ENCODE measurements at regions not wholly inside any gene's neighbourhood (a gene's known extent, or its start where the extent isn't known, plus 50 kb on each side); places are given as distances from the start of the nearest gene placed in this dataset.
"Not testable (repeated sequence)": the region's sequence is repeated elsewhere in the genome, so short reads cannot be mapped to it uniquely, and the experiment has no call there.

DNA sequence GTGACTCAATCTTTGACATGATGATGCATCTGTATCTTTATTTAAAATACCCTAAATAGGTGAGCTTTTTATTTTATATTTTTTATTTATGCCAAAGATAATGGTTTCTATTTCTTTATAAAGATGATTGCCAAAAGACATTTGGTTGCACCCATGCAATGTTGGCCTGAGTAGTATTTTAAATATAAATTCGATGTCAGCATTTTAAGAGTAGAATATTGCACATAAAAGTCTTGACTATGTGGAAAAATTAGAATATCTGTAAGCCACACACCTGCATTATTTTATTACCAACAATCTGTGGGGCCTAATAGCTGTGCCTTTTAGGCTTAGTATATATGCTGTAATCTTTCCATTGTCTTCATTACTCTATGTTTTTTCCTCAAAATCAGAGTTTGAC, 91.4 kb downstream of the CPXCR1 start:
- 0% methylated on average over 1 of the region's 1 CpG for WGBS (ENCODE audit: low lambda C conversion rate)
- ChIA-PET POLR2A (no interaction called here), CTCF (no interaction called here)
- Histone ChIP-seq H3K27me3 (ENCODE audit: insufficient read depth) (no peaks in the 10 kb centered on the region), H2AFZ (ENCODE audit: low read depth) (no peak overlapping the region), H3K4me2 (no peak overlapping the region), H3K36me3 (replicated peaks in 1 of 2; ENCODE audit: control insufficient read depth in 1 of 2, insufficient read depth in 2 of 2, low read length in 1 of 2) (no peaks in the 10 kb centered on the region), H3K9me3 (no peaks in the 10 kb centered on the region), H3K27ac (ENCODE audit: low read depth in 2 of 2, low read length in 1 of 2) (no peak overlapping the region), H4K20me1 (ENCODE audit: insufficient read depth) (no peaks in the 10 kb centered on the region), H3K9ac (no peak overlapping the region), H3K9me2 (no peaks in the 10 kb centered on the region), H3K4me1 (ENCODE audit: control insufficient read depth in 1 of 2, insufficient read depth in 2 of 2, low read depth in 1 of 2, low read length in 1 of 2) (no peaks in the 10 kb centered on the region), H3K79me2 (ENCODE audit: insufficient read depth) (no peaks in the 10 kb centered on the region), H3F3A (replicated peaks; ENCODE audit: insufficient read depth) (no peaks in the 10 kb centered on the region), H3K4me3 (ENCODE audit: low read depth in 2 of 2, low read length in 1 of 2) (no peak overlapping the region)
- DNase-seq = no peak
- TF ChIP-seq, protein P1, sequence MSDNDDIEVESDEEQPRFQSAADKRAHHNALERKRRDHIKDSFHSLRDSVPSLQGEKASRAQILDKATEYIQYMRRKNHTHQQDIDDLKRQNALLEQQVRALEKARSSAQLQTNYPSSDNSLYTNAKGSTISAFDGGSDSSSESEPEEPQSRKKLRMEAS (IDR thresholded peaks at IDR 0.05; ENCODE audit: low read depth) = no peak
- TF ChIP-seq MEF2A (IDR thresholded peaks at IDR 0.05; ENCODE audit: borderline replicate concordance, low read depth) = no peak
- no peak for TF ChIP-seq ELF1 (IDR thresholded peaks at IDR 0.05)
- TF ChIP-seq FOSL2 (IDR thresholded peaks at IDR 0.05; ENCODE audit: borderline replicate concordance, low read depth) = no peak
- no peak for TF ChIP-seq SMC3 (IDR thresholded peaks at IDR 0.05; ENCODE audit: low read depth, low read length)
- no peak for TF ChIP-seq GABPA (IDR thresholded peaks at IDR 0.05; ENCODE audit: low read depth)
- TF ChIP-seq, protein P2, sequence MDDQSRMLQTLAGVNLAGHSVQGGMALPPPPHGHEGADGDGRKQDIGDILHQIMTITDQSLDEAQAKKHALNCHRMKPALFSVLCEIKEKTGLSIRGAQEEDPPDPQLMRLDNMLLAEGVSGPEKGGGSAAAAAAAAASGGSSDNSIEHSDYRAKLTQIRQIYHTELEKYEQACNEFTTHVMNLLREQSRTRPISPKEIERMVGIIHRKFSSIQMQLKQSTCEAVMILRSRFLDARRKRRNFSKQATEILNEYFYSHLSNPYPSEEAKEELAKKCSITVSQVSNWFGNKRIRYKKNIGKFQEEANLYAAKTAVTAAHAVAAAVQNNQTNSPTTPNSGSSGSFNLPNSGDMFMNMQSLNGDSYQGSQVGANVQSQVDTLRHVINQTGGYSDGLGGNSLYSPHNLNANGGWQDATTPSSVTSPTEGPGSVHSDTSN (IDR thresholded peaks at IDR 0.05) = no peak
- TF ChIP-seq RFX5 (IDR thresholded peaks at IDR 0.05; ENCODE audit: low read length) = no peak
- TF ChIP-seq RCOR1 (IDR thresholded peaks at IDR 0.05; ENCODE audit: low read length) = no peak
- TF ChIP-seq JUND (IDR thresholded peaks at IDR 0.05) = no peak
- no peak for TF ChIP-seq TCF12 (IDR thresholded peaks at IDR 0.05)
- TF ChIP-seq, protein P3, sequence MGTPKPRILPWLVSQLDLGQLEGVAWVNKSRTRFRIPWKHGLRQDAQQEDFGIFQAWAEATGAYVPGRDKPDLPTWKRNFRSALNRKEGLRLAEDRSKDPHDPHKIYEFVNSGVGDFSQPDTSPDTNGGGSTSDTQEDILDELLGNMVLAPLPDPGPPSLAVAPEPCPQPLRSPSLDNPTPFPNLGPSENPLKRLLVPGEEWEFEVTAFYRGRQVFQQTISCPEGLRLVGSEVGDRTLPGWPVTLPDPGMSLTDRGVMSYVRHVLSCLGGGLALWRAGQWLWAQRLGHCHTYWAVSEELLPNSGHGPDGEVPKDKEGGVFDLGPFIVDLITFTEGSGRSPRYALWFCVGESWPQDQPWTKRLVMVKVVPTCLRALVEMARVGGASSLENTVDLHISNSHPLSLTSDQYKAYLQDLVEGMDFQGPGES (IDR thresholded peaks at IDR 0.05; ENCODE audit: low read depth, low read length) = no peak
- TF ChIP-seq RAD21 (IDR thresholded peaks at IDR 0.05; ENCODE audit: low read length) = no peak
- TF ChIP-seq RXRA (IDR thresholded peaks at IDR 0.05; ENCODE audit: borderline replicate concordance, low read depth) = no peak
- no peak for TF ChIP-seq EP300 (IDR thresholded peaks at IDR 0.05; ENCODE audit: borderline replicate concordance in 1 of 2, low read depth in 1 of 2, low read length in 1 of 2)
- no peak for TF ChIP-seq FOXJ3 (CRISPR knock-in tag; IDR thresholded peaks at IDR 0.05)
- TF ChIP-seq, protein P4, sequence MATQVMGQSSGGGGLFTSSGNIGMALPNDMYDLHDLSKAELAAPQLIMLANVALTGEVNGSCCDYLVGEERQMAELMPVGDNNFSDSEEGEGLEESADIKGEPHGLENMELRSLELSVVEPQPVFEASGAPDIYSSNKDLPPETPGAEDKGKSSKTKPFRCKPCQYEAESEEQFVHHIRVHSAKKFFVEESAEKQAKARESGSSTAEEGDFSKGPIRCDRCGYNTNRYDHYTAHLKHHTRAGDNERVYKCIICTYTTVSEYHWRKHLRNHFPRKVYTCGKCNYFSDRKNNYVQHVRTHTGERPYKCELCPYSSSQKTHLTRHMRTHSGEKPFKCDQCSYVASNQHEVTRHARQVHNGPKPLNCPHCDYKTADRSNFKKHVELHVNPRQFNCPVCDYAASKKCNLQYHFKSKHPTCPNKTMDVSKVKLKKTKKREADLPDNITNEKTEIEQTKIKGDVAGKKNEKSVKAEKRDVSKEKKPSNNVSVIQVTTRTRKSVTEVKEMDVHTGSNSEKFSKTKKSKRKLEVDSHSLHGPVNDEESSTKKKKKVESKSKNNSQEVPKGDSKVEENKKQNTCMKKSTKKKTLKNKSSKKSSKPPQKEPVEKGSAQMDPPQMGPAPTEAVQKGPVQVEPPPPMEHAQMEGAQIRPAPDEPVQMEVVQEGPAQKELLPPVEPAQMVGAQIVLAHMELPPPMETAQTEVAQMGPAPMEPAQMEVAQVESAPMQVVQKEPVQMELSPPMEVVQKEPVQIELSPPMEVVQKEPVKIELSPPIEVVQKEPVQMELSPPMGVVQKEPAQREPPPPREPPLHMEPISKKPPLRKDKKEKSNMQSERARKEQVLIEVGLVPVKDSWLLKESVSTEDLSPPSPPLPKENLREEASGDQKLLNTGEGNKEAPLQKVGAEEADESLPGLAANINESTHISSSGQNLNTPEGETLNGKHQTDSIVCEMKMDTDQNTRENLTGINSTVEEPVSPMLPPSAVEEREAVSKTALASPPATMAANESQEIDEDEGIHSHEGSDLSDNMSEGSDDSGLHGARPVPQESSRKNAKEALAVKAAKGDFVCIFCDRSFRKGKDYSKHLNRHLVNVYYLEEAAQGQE (IDR thresholded peaks at IDR 0.05; ENCODE audit: low read depth, low read length) = no peak
- TF ChIP-seq, protein P5, sequence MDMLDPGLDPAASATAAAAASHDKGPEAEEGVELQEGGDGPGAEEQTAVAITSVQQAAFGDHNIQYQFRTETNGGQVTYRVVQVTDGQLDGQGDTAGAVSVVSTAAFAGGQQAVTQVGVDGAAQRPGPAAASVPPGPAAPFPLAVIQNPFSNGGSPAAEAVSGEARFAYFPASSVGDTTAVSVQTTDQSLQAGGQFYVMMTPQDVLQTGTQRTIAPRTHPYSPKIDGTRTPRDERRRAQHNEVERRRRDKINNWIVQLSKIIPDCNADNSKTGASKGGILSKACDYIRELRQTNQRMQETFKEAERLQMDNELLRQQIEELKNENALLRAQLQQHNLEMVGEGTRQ (IDR thresholded peaks at IDR 0.05; ENCODE audit: borderline replicate concordance, low read depth, low read length) = no peak

DNA sequence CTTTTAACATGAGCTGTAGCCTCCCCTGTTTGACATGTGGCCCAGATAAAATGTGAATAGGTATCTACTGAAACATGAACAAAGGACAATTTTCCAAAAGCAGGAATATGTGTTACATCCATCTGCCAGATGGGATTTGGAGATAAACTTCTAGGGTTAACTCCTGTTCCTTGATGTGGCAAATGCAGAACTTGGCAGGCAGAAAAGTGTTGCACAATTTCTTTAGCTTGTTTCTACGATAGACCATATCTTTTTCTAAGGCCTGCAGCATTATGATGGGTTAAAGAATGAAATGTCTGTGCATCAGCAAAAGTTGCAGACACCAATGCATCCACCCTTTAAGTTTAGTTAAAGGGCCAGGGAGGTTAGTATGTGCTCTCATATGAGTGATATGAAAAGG, 96.8 kb downstream of the CPXCR1 start:
- H3K9me2 ChIP-seq; H4K20me1 ChIP-seq (ENCODE audit: insufficient read depth); H3K4me1 ChIP-seq (ENCODE audit: control insufficient read depth in 1 of 2, insufficient read depth in 2 of 2, low read depth in 1 of 2, low read length in 1 of 2); H3K27me3 ChIP-seq (ENCODE audit: insufficient read depth); CTCF ChIA-PET; H3K27ac ChIP-seq (ENCODE audit: low read depth in 2 of 2, low read length in 1 of 2); H3K9me3 ChIP-seq; H3K79me2 ChIP-seq (ENCODE audit: insufficient read depth); H3K4me3 ChIP-seq (ENCODE audit: low read depth in 2 of 2, low read length in 1 of 2); H2AFZ ChIP-seq (ENCODE audit: low read depth); H3K9ac ChIP-seq; H3F3A ChIP-seq (replicated peaks; ENCODE audit: insufficient read depth); POLR2A ChIA-PET; DNase-seq; H3K36me3 ChIP-seq (replicated peaks in 1 of 2; ENCODE audit: control insufficient read depth in 1 of 2, insufficient read depth in 2 of 2, low read length in 1 of 2); H3K4me2 ChIP-seq: not testable (repeated sequence)
- 0% methylated on average over 1 of the region's 1 CpG for WGBS (ENCODE audit: low lambda C conversion rate)

All from SK-N-SH (cell line).